Glomerular visceral epithelial cell (primary cell): ENCODE measurements at regions not wholly inside any gene's neighbourhood (a gene's known extent, or its start where the extent isn't known, plus 50 kb on each side); places are given as distances from the start of the nearest gene placed in this dataset.

Experiments used
- DNase-seq: peaks from one replicate; pipeline ENCODE4 v3.0.0-alpha.2; 2016; ENCODE audit errors: extremely low spot score

GRCh38 chr1:80076469-80076868 is 1069.9 kb upstream of the ADGRL4 start:
- no peak for DNase-seq

DNA sequence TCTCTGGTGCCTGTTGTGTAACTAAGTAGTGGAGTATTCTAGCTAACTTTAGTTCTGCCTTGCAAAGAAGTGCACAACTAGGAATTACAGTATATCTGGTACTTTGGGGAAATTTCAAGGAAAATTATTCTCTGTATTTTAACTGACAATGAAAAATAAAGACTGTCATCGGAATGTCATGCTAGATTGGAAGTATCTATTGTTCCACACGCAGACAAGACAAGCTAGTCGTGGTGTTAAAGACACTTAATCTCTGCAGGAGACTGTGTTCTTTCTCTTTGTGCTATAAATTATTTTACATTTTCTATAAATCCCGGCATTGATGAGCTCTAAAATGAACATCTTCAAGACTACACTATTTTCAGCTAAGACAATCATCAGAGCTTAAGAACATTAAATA is 1068.8 kb upstream of the ADGRL4 start:
- DNase-seq = no peak

- DNase-seq = no peak
Observed at GRCh38 chr1:80072563-80072962, 1066.0 kb upstream of the ADGRL4 start.

DNA sequence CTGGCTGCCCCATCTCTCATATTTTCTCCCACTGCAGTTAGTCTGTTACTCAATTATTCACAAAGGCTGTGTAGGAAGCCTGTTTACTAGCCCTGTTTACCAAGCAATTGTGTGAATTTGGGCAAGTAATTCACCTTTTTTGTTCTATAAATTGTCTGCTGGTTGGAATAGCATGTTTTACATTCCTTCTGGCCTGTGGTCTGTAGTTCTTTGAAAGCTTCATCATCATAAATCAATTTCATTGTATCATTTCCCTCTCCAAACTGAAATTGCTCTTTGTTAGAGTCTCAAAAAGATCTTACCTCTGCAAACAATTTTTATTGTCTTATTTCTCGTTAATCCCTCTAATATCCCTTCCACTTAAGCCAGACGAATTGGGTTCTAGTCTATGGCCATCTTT is 1059.5 kb upstream of the ADGRL4 start:
- DNase-seq = no peak

DNA sequence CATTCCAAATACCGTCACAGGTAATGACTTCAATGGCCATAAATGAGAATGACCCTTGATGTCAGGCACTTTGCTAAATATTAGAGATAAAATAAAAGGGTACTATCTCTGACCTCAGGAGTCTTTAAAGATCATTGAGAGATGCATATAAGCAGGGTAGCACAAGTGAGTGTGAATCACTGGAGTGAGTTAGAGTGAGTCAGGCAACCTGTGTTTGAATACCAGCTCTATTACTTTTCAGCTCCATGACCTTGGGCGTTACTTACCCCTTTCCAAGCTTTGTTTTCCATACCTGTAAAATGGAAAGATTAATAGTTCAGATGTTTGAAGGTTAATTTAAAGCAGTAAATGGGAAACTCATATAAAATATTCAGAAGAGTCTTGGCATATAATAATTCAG is 1058.0 kb upstream of the ADGRL4 start:
- DNase-seq = no peak

GRCh38 chr1:80059940-80060339 is 1053.4 kb upstream of the ADGRL4 start:
- DNase-seq = no peak

- no peak for DNase-seq
Observed at GRCh38 chr1:80056179-80056578, 1049.6 kb upstream of the ADGRL4 start.

DNA sequence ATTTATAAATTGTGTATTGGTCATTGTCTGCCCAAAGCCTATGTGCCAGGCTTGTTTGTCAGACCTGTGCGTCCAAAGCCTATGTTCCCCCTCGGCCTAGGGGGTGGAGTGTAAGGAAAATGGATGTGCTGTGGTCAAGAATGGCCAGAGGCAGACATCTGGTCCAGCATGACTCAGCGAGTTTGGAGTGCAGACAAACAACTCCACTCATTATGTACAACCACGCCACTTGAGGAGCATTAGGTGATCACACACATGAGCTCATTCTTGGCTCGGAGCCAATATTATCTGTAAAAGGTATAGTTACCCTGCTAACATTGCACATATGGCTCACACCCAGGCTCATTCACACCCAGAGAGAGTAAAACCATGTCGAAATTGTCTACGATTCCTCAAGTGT is 1047.6 kb upstream of the ADGRL4 start:
- DNase-seq = peak; percentile 96

DNA sequence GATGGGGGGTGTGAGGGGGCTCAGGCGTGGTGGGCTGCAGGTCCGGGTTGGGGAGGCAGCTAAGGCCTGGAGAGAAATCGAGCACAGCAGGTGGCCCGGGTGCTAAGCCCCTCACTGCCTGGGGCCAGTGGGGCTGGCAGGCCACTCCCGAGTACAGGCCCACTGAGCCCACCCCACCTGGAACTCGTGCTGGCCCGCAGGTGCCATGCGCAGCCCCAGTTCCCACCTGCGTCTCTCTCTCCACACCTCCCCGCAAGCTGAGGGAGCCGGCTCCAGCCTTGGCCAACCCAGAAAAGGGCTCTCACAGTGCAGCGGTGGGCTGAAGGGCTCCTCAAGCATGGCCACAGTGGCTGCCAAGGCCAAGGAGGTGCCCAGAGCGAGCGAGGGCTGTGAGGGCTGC is 1047.1 kb upstream of the ADGRL4 start:
- DNase-seq = no peak

- no peak for DNase-seq
Observed at GRCh38 chr1:80050523-80050922, 1044.0 kb upstream of the ADGRL4 start.

DNA sequence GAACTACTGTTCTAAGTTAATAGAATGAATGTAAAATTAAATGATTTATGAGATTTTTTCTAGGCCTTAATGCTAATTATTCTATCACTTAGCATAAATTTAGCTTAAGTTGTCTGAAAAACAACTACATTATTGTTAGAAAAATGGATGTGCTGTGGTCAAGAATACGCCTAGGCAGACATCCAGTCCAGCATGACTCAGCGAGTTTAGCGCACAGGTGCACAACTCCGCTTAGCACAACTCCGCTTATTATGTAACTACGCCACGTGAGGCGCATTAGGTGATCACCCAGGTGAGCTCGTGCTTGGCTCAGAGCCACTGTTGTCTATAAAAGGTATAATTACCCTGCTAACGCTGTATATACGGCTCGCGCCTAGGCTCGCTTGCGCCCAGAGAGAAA is 1043.6 kb upstream of the ADGRL4 start:
- no peak for DNase-seq

GRCh38 chr1:80048716-80049115 is 1042.2 kb upstream of the ADGRL4 start:
- peak; percentile 24 for DNase-seq

GRCh38 chr1:80047791-80048190 is 1041.3 kb upstream of the ADGRL4 start:
- peak; percentile 87 for DNase-seq

- no peak for DNase-seq
Observed at GRCh38 chr1:80044662-80045061, 1038.1 kb upstream of the ADGRL4 start.

DNA sequence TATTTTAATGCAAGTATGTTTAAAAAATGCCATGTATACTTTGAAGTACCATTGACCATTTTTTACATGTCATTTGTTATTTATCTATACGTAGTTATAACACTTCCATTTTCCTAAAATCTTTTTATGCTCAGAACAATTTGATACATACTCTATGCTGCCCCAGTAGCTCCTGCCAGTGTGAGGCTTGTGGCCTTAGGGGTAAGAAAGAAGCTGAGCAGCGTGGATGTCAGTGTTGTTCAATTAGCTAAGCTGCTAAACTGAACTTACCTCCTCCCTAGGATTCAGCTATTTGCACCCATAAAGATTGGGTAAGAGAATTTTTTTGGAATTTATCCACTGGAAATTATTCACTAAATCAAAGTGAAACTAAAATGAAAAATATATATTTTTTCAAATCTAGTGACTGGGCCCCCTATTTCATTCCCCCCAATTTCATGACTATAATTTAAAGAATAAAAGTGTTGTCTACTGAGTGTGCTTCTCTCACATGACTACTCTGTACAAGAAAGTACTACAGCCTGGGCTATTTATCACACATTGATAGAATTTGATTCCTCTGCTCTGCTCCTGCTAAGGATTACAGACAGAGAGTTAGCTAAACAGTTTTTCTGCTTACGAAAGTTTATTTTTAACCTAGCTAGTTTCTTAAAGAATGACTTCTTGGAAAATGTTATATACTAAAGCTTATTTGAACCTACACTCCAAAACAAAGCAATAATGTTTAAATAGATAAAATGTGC is 1030.3 kb upstream of the ADGRL4 start:
- no peak for DNase-seq

DNA sequence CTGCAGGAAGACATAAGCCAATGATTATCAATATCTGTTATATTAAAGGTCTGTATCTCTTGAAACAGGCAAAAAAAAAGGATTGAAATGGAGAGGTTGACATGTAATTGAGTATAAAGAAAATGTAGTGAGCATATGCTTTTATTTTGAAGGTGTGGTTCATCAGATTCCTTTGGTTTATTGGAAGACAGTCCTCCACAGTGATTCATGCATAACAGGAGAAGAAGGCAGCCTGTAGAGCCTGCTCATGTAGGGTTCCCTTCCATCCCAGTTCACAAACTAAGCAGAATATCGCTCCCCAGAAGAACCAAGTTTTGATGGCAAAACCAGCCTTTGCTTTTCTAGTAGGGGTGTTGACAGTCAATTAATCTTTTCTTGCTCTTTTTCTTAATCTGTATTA is 1016.8 kb upstream of the ADGRL4 start:
- DNase-seq = no peak

GRCh38 chr1:80021891-80022290 is 1015.4 kb upstream of the ADGRL4 start:
- no peak for DNase-seq

GRCh38 chr1:80018348-80018747 is 1011.8 kb upstream of the ADGRL4 start:
- DNase-seq = no peak

GRCh38 chr1:80008934-80009333 is 1002.4 kb upstream of the ADGRL4 start:
- no peak for DNase-seq

- DNase-seq = no peak
Observed at GRCh38 chr1:80003250-80003649, 996.7 kb upstream of the ADGRL4 start.

DNA sequence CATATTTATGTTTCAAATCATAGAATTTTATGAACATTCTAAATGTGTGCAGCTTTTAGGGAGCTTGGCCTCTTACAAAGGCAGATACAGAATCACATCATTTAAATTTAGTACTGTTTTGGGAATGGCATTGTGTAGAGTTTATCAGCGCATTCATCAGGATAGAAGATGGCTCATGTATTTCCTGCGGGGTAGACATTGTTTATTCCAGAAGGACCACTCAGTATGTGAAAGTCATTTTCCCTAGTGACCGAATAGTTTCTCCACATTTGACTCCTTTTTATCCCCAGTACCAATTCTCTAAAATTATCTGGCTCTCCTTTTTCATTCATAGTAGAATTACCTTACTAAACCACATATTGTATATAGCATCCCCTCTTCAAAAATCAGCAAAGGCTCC is 981.9 kb upstream of the ADGRL4 start:
- DNase-seq = no peak

DNA sequence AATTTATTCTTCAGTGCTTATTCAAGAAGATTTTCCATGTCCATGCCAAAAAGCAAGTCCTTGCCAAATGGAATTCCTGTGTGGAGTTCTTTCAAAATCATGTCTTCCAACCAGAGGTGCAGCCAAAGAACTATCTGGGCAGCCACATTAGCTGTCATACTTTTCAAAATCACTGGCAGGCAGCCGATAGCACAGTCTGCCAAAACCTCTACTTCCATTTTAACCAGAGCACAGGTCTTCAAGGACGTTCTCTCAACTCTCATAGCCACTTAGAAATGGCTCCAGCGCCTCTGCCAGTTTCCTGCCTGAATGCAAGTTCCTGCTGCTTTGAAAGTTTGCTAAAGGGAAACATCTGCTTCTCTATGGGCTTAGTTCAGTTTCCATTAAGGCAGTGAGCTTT is 975.7 kb upstream of the ADGRL4 start:
- no peak for DNase-seq

DNA sequence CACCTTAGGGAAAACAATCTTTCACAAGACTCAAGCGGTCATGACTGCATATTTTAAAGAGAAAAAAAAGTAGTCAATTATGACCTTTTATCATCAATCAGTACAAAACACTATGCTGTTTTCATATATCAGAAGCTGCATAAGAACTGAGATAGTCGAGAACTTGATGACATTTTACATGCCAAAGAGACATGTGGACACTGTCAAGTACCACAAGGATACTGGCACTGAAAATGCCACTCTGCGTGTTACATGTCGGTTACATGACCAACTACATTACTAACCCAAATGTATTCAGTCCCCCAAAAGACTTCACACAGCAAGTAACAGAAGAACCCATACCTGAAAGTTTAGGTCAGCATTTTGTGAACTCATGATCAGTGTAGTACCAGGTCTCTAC is 975.0 kb upstream of the ADGRL4 start:
- DNase-seq = no peak

GRCh38 chr1:79979346-79979745 is 972.8 kb upstream of the ADGRL4 start:
- no peak for DNase-seq
